IMR-90 (cell line): ENCODE measurements at regions not wholly inside any gene's neighbourhood (a gene's known extent, or its start where the extent isn't known, plus 50 kb on each side); places are given as distances from the start of the nearest gene placed in this dataset.

ENCODE experiments used
- BHLHE40 ChIP-seq: fragments of 150-350 bp; IDR thresholded peaks from 2 replicates; pipeline ENCODE4 v1.6.1; 2016; ENCODE audit warnings: mild to moderate bottlenecking, low read depth, low read length
- CHD1 ChIP-seq: IDR thresholded peaks from 2 replicates; pipeline ENCODE4 v1.6.1; 2012; ENCODE audit warnings: low read depth, low read length, improper control_type of control experiment
- CTCF ChIP-seq: conservative IDR thresholded peaks from 2 replicates; pipeline ENCODE4 v1.5.1; 2012; ENCODE audit warnings: mild to moderate bottlenecking, low read depth, low read length, improper control_type of control experiment
- MAFK ChIP-seq: IDR thresholded peaks from 2 replicates; pipeline ENCODE4 v1.6.1; 2012; ENCODE audit warnings: low read depth, low read length, improper control_type of control experiment
- MAZ ChIP-seq: IDR thresholded peaks from 2 replicates; pipeline ENCODE4 v1.6.1; 2012; ENCODE audit warnings: low read depth, mild to moderate bottlenecking, low read length, improper control_type of control experiment, moderate library complexity, borderline replicate concordance
- MXI1 ChIP-seq: IDR thresholded peaks from 2 replicates; pipeline ENCODE4 v1.6.1; 2012; ENCODE audit warnings: low read depth, mild to moderate bottlenecking, low read length, moderate library complexity, borderline replicate concordance
- POLR2A ChIP-seq: IDR thresholded peaks from 2 replicates; pipeline ENCODE4 v1.6.1; 2012; ENCODE audit warnings: mild to moderate bottlenecking, low read depth, low read length
- SMC3 ChIP-seq: fragments of 150-350 bp; IDR thresholded peaks from 2 replicates; pipeline ENCODE4 v1.6.1; 2016; ENCODE audit warnings: low read depth, mild to moderate bottlenecking, antibody characterized with exemption, low read length, moderate library complexity

- TF ChIP-seq CTCF (no peak), SMC3 (no peak), POLR2A (no peak), MXI1 (no peak), MAZ (no peak), MAFK (no peak), CHD1 (no peak), BHLHE40 (no peak)
Measured at GRCh38 chr13:30058429-30058828, 208.0 kb upstream of the UBL3 start.
